Tibial artery (tissue), 4 donors: ENCODE measurements at regions not wholly inside any gene's neighbourhood (a gene's known extent, or its start where the extent isn't known, plus 50 kb on each side); places are given as distances from the start of the nearest gene placed in this dataset.
"Not testable (repeated sequence)": the region's sequence is repeated elsewhere in the genome, so short reads cannot be mapped to it uniquely, and the experiment has no call there.

Experiments used
- DNase-seq, 2 donors: peaks; one replicate each; pipeline ENCODE4 v3.0.0-alpha.2; 2019
- H3K27ac ChIP-seq, 2 donors: fragments of 200-600 bp; sonication (generic) in 1 of 2; 1 replicate in 1 of 2; 2 replicates in 1 of 2; pipeline ENCODE4 v1.5.1; 2018 to 2019; ENCODE audit warnings: mild to moderate bottlenecking in 1 of 2
- H3K27me3 ChIP-seq, 2 donors: fragments of 200-600 bp; sonication (generic) in 1 of 2; one replicate each; pipeline versions ENCODE4 v1.5.1 to v1.6.0; 2016 to 2019
- H3K36me3 ChIP-seq, 3 donors: fragments of 200-600 bp; sonication (generic) in 2 of 3; one replicate each; pipeline ENCODE4 v1.5.1; 2016 to 2019; ENCODE audit warnings: mild to moderate bottlenecking in 2 of 3
- H3K4me1 ChIP-seq, 4 donors: fragments of 200-600 bp; sonication (generic) in 2 of 4; 1 replicate in 3 of 4; 2 replicates in 1 of 4; pipeline ENCODE4 v1.5.1; 2016 to 2019
- H3K4me3 ChIP-seq, 2 donors: fragments of 200-600 bp; sonication (generic) in 1 of 2; 1 replicate in 1 of 2; 2 replicates in 1 of 2; pipeline ENCODE4 v1.5.1; 2018 to 2019; ENCODE audit warnings: mild to moderate bottlenecking in 2 of 2
- H3K9me3 ChIP-seq, 3 donors: fragments of 200-600 bp; sonication (generic) in 1 of 3; one replicate each; pipeline ENCODE4 v1.5.1; 2016 to 2019
- intact Hi-C: fragments of 100-400 bp; cut with DNase I; formaldehyde crosslinking; loops from one replicate; pipeline ENCODE4 v1.15.0; 2023; ENCODE audit warnings: low total_unique reads
- TF ChIP-seq, protein P1 (sequence below), 2 experiments: fragments of 200-600 bp in 1 of 2; fragments of 450-650 bp in 1 of 2; IDR thresholded peaks; one replicate each; pipeline ENCODE4 v1.5.1; 2017 to 2019; ENCODE audit warnings: antibody characterized with exemption in 2 of 2, mild to moderate bottlenecking in 1 of 2, moderate library complexity in 1 of 2

DNA sequence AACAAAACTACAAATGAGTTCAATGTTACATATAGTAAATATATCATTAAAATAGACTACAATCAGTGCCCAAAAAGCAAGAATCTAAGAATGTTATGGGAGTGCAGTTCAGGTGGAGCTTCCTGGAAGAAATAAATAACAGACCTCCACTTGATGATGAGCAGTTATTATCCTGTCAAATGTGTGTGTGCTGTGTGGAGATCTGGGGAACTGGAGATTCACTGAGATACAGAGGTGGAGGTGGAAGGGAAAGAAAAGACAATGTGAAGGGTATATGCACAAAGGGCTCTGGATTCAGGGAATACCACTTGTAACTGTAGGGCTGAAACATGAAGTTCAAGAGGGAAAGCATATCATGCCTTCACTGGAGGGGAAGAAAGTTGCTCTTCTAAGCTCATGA is 331.1 kb downstream of the SEMA3D start:
- intact Hi-C loops, result no loop called here
- no peaks in the 10 kb centered on the region for H3K9me3 ChIP-seq
- no peaks in the 10 kb centered on the region for H3K27me3 ChIP-seq
- no peak overlapping the region for H3K4me3 ChIP-seq
- H3K4me1 ChIP-seq, result no peaks in the 10 kb centered on the region
- H3K27ac ChIP-seq, result no peak overlapping the region
- no peak for DNase-seq
- TF ChIP-seq, protein P1, sequence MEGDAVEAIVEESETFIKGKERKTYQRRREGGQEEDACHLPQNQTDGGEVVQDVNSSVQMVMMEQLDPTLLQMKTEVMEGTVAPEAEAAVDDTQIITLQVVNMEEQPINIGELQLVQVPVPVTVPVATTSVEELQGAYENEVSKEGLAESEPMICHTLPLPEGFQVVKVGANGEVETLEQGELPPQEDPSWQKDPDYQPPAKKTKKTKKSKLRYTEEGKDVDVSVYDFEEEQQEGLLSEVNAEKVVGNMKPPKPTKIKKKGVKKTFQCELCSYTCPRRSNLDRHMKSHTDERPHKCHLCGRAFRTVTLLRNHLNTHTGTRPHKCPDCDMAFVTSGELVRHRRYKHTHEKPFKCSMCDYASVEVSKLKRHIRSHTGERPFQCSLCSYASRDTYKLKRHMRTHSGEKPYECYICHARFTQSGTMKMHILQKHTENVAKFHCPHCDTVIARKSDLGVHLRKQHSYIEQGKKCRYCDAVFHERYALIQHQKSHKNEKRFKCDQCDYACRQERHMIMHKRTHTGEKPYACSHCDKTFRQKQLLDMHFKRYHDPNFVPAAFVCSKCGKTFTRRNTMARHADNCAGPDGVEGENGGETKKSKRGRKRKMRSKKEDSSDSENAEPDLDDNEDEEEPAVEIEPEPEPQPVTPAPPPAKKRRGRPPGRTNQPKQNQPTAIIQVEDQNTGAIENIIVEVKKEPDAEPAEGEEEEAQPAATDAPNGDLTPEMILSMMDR (IDR thresholded peaks at IDR 0.05), result no peak
- H3K36me3 ChIP-seq, result no peaks in the 10 kb centered on the region

DNA sequence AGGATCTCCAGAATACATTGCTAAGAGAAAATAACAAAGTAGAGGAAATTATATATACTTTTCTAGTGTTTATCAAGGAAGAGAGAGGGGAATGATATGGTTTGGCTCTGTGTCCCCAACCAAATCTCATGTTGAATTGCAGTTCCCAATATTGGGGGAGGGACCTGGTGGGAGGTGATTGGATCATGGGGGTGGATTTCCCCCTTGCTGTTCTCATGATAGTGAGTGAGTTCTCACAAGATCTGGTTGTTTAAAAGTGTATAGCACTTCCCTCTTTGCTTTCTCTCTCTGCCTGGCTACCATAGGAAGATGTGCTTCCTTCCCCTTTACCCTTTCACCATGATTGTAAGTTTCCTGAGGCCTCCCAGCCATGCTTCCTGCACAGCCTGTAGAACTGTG is 337.9 kb downstream of the SEMA3D start:
- H3K27ac ChIP-seq, H3K4me3 ChIP-seq, H3K27me3 ChIP-seq, H3K9me3 ChIP-seq, H3K4me1 ChIP-seq, DNase-seq, H3K36me3 ChIP-seq, intact Hi-C loops: not testable (repeated sequence)

DNA sequence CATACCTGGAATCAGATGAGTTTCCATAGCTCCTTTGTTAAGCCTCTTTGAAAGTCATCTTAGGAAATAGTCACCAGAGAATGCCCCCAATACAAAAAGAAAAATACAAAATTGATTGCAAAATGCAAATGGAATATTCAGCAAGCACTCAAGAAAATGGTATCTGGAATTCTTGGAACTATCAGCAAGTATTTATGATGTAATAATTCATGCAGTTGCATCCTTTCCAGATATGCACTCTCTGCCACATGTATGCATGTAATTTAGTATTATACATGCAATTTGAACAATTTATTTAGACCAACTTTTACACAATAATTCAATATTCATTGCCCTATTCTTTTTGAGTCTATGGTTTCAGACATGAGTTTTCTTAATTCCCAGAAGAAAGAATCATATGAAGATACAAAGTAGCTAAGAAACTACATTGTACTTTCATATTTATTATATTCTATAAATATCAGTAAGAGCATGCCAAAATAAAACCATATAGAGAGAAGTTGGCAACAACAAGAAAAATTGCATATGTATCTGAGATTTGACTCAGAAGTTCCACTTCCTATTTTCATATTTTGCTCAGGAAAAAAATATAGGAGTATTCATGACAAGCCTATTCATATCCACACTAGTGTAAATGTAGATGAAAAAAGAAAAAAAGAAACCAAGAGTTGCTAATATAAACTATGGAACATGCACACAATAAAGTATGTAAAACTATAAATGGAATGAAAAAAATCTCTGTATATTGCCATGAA is 338.5 kb downstream of the SEMA3D start:
- intact Hi-C loops, result no loop called here
- no peak for DNase-seq
- no peaks in the 10 kb centered on the region for H3K4me1 ChIP-seq
- no peaks in the 10 kb centered on the region for H3K27me3 ChIP-seq
- H3K9me3 ChIP-seq, result no peaks in the 10 kb centered on the region
- H3K27ac ChIP-seq, result no peak overlapping the region
- H3K36me3 ChIP-seq, result no peaks in the 10 kb centered on the region
- TF ChIP-seq, protein P1 (IDR thresholded peaks at IDR 0.05), result no peak
- no peak overlapping the region for H3K4me3 ChIP-seq

DNA sequence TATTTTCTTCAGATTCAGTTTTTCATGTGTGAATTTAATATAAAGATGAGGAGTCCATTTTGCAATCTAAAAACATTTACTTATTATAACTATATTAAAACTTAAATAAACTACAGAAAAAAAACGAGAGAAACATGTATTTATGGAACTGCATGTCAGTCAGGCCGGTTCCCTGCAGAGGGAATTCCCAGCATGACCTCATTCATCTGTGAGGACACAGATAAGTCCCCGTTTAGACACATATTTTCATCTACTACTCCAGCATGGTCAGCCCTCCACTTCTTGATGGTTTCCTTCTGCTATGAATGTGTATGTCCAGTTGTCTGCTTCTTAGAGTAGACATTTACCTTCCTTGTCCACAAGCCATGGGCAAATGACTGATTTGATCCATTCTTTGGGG is 339.1 kb downstream of the SEMA3D start:
- Histone ChIP-seq H3K36me3 (no peaks in the 10 kb centered on the region), H3K27ac (no peak overlapping the region), H3K4me1 (no peaks in the 10 kb centered on the region), H3K27me3 (no peaks in the 10 kb centered on the region), H3K9me3 (no peaks in the 10 kb centered on the region), H3K4me3 (no peak overlapping the region)
- TF ChIP-seq, protein P1 (IDR thresholded peaks at IDR 0.05), result no peak
- intact Hi-C loops, result no loop called here
- no peak for DNase-seq

DNA sequence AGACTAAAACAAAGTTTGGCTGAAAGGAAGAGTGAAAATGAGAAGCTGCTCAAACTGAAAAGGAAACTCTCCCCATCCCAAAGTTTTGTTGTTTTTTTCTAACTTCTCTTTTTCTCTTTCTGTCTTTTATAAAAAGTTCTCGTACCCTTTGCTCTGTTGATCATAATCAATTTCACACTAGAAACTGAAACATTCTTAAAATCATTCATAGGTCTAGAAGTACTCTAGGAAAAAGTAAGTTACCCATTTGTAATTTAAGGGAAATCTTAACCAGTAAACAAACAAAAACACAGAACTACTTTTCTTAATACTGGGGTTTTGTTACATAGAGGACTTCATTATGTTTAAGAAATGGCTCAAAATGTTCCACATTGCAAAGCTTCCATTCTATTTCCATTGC is 339.8 kb downstream of the SEMA3D start:
- Histone ChIP-seq H3K27ac (no peak overlapping the region), H3K36me3 (no peaks in the 10 kb centered on the region), H3K27me3 (no peaks in the 10 kb centered on the region), H3K4me1 (no peaks in the 10 kb centered on the region), H3K4me3 (no peak overlapping the region), H3K9me3 (no peaks in the 10 kb centered on the region)
- TF ChIP-seq, protein P1 (IDR thresholded peaks at IDR 0.05), result no peak
- DNase-seq, result no peak
- intact Hi-C loops, result no loop called here

DNA sequence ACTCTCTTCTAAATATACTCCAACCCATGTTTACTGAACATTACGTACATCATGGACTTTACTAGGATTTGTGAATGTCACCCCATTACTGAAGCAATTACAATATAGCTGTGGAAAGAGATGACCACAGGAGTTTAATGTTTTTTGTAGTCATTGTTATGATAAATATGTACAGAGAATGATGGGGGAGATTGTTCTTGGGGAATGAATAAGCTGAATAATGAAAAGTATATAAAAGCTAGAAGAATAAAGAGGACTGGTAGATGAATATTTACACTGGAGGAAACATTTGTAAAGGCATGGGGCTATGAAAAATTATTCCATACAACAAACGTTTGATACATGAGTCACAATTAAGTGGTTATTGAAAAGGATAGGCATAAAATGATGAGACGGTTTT is 340.9 kb downstream of the SEMA3D start:
- no peaks in the 10 kb centered on the region for H3K36me3 ChIP-seq
- intact Hi-C loops, result no loop called here

More for the DNA sequence above, 340.9 kb downstream of the SEMA3D start:
- no peak for DNase-seq
- Histone ChIP-seq H3K27ac (no peak overlapping the region), H3K4me3 (no peak overlapping the region), H3K4me1 (no peaks in the 10 kb centered on the region), H3K27me3 (no peaks in the 10 kb centered on the region), H3K9me3 (no peaks in the 10 kb centered on the region)
- TF ChIP-seq, protein P1 (IDR thresholded peaks at IDR 0.05), result no peak
